Endothelial cell (in vitro differentiated cells): ENCODE measurements at regions not wholly inside any gene's neighbourhood (a gene's known extent, or its start where the extent isn't known, plus 50 kb on each side); places are given as distances from the start of the nearest gene placed in this dataset.

Source experiments
- DNase-seq: peaks from one replicate; pipeline ENCODE4 v3.0.0; 2021; ENCODE audit warnings: low spot score
- H3K27ac Mint-ChIP-seq: one replicate; pipeline ENCODE4 v1.8.0; 2021; ENCODE audit warnings: mixed read lengths, inconsistent platforms; ENCODE audit not compliant: unreplicated experiment
- H3K27me3 Mint-ChIP-seq: one replicate; pipeline ENCODE4 v1.8.0; 2021; ENCODE audit warnings: mild to moderate bottlenecking, moderate library complexity, mixed read lengths, inconsistent platforms; ENCODE audit not compliant: unreplicated experiment
- H3K36me3 Mint-ChIP-seq: one replicate; pipeline ENCODE4 v1.8.0; 2021; ENCODE audit warnings: mild to moderate bottlenecking, low read depth, mixed read lengths, inconsistent platforms; ENCODE audit not compliant: unreplicated experiment
- H3K4me1 Mint-ChIP-seq: one replicate; pipeline ENCODE4 v1.8.0; 2021; ENCODE audit warnings: mild to moderate bottlenecking, mixed read lengths, inconsistent platforms; ENCODE audit not compliant: unreplicated experiment
- H3K4me3 Mint-ChIP-seq: one replicate; pipeline ENCODE4 v1.8.0; 2021; ENCODE audit warnings: mild to moderate bottlenecking, mixed read lengths, inconsistent platforms; ENCODE audit not compliant: unreplicated experiment
- H3K9me3 Mint-ChIP-seq: one replicate; pipeline ENCODE4 v1.8.0; 2021; ENCODE audit warnings: mixed read lengths, inconsistent platforms; ENCODE audit not compliant: unreplicated experiment
- CTCF ChIP-seq: fragments of 200-600 bp; sonication (generic); IDR thresholded peaks from one replicate; pipeline ENCODE4 v1.5.0; 2021; ENCODE audit warnings: antibody characterized with exemption; ENCODE audit not compliant: unreplicated experiment

- no peak overlapping the region for H3K27ac Mint-ChIP-seq
- H3K9me3 Mint-ChIP-seq, result no peaks in the 10 kb centered on the region
- H3K36me3 Mint-ChIP-seq, result no peaks in the 10 kb centered on the region
- no peaks in the 10 kb centered on the region for H3K4me1 Mint-ChIP-seq
- H3K27me3 Mint-ChIP-seq, result no peaks in the 10 kb centered on the region
- TF ChIP-seq CTCF, result no peak
- no peak for DNase-seq
- H3K4me3 Mint-ChIP-seq, result no peak overlapping the region
Observed at GRCh38 chr4:100707786-100708185, 190.0 kb upstream of the EMCN start.

- Mint-ChIP-seq H3K4me3 (no peak overlapping the region), H3K27ac (peak overlapping the region; percentile 93), H3K9me3 (no peaks in the 10 kb centered on the region), H3K36me3 (no peaks in the 10 kb centered on the region), H3K27me3 (no peaks in the 10 kb centered on the region), H3K4me1 (peaks cover 31% of the 10 kb centered on the region)
- DNase-seq, result no peak
- no peak for TF ChIP-seq CTCF
Observed at GRCh38 chr4:100696531-100696930, 178.7 kb upstream of the EMCN start.

GRCh38 chr4:100695871-100696270 is 178.0 kb upstream of the EMCN start:
- Mint-ChIP-seq H3K9me3 (no peaks in the 10 kb centered on the region), H3K4me3 (no peak overlapping the region), H3K27ac (peak overlapping the region; percentile 93), H3K27me3 (no peaks in the 10 kb centered on the region), H3K4me1 (peaks cover 31% of the 10 kb centered on the region), H3K36me3 (no peaks in the 10 kb centered on the region)
- no peak for TF ChIP-seq CTCF
- no peak for DNase-seq

- H3K27me3 Mint-ChIP-seq, result no peaks in the 10 kb centered on the region
- H3K4me1 Mint-ChIP-seq, result peaks cover 30% of the 10 kb centered on the region
- no peak for DNase-seq
- no peak overlapping the region for H3K27ac Mint-ChIP-seq
- no peak overlapping the region for H3K4me3 Mint-ChIP-seq
- H3K9me3 Mint-ChIP-seq, result no peaks in the 10 kb centered on the region
- no peaks in the 10 kb centered on the region for H3K36me3 Mint-ChIP-seq
- TF ChIP-seq CTCF, result no peak
Observed at GRCh38 chr4:100695039-100695654, 177.3 kb upstream of the EMCN start.

GRCh38 chr4:100694467-100694866 is 176.6 kb upstream of the EMCN start:
- Mint-ChIP-seq H3K27me3 (no peaks in the 10 kb centered on the region), H3K27ac (no peak overlapping the region), H3K4me1 (peaks cover 29% of the 10 kb centered on the region), H3K36me3 (no peaks in the 10 kb centered on the region), H3K4me3 (no peak overlapping the region), H3K9me3 (no peaks in the 10 kb centered on the region)
- no peak for TF ChIP-seq CTCF
- no peak for DNase-seq
